ENCODE measurements at regions not wholly inside any gene's neighbourhood (a gene's known extent, or its start where the extent isn't known, plus 50 kb on each side); places are given as distances from the start of the nearest gene placed in this dataset.
A peak's percentile ranks its signal among the peaks of the same experiment; 100 is the strongest.

DNA sequence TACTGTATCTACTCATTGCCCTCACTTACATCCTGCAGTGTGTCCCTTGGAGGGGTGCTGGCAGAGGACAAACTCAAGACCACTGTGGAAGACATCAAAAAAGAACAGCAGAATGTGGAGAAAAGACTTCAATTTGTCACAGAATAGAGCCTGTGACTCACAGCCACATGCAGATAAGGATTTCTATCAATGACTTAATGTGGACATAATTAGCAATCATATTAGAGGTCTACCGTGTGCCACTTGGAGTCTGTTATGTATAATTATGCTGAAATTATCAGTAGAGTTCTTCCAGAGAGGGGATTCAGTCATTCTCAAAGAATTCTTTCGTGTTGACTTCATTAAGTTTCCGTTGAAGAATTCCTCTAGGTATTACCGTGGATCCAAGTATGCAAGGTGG is 473.5 kb downstream of the MIAT start:
- Histone ChIP-seq H3K9me3 (ENCODE audit: low read depth) (no peaks in the 10 kb centered on the region), H3K36me3 (no peaks in the 10 kb centered on the region), H3K27me3 (peaks cover 7% of the 10 kb centered on the region), H3K27ac (no peak overlapping the region), H3K4me1 (ENCODE audit: low read depth) (peaks cover 19% of the 10 kb centered on the region), H3K4me3 (no peak overlapping the region)
- no peak for DNase-seq (ENCODE audit: low read depth in 1 of 2, low spot score in 1 of 2)
- TF ChIP-seq, protein P1, sequence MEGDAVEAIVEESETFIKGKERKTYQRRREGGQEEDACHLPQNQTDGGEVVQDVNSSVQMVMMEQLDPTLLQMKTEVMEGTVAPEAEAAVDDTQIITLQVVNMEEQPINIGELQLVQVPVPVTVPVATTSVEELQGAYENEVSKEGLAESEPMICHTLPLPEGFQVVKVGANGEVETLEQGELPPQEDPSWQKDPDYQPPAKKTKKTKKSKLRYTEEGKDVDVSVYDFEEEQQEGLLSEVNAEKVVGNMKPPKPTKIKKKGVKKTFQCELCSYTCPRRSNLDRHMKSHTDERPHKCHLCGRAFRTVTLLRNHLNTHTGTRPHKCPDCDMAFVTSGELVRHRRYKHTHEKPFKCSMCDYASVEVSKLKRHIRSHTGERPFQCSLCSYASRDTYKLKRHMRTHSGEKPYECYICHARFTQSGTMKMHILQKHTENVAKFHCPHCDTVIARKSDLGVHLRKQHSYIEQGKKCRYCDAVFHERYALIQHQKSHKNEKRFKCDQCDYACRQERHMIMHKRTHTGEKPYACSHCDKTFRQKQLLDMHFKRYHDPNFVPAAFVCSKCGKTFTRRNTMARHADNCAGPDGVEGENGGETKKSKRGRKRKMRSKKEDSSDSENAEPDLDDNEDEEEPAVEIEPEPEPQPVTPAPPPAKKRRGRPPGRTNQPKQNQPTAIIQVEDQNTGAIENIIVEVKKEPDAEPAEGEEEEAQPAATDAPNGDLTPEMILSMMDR (IDR thresholded peaks at IDR 0.05; ENCODE audit: low read depth, low read length): no peak

DNA sequence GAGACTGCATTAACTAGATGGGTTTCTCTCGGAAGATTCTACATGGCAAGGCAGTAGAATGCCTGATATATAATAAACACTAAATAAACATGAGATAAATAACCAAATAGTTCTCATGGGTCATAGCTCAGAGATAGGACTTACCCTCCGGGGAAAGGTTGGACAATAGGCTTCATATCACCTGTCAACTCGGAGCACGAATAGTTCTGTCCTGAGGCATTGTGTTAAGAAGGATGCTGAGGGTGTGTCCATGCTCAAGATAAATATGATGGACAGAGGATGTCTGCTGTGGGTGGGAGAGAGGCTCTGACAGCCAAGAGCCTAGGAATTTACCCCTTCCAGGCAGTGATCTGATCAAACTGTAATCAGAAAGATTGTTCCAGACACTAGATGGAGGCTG is 474.0 kb downstream of the MIAT start:
- H3K9me3 ChIP-seq (ENCODE audit: low read depth): no peaks in the 10 kb centered on the region
- TF ChIP-seq, protein P1 (IDR thresholded peaks at IDR 0.05; ENCODE audit: low read depth, low read length): no peak
- H3K36me3 ChIP-seq: no peaks in the 10 kb centered on the region
- H3K4me1 ChIP-seq (ENCODE audit: low read depth): peaks cover 19% of the 10 kb centered on the region
- peaks cover 5% of the 10 kb centered on the region for H3K27me3 ChIP-seq
- no peak overlapping the region for H3K27ac ChIP-seq
- DNase-seq (ENCODE audit: low read depth in 1 of 2, low spot score in 1 of 2): no peak
- no peak overlapping the region for H3K4me3 ChIP-seq

DNA sequence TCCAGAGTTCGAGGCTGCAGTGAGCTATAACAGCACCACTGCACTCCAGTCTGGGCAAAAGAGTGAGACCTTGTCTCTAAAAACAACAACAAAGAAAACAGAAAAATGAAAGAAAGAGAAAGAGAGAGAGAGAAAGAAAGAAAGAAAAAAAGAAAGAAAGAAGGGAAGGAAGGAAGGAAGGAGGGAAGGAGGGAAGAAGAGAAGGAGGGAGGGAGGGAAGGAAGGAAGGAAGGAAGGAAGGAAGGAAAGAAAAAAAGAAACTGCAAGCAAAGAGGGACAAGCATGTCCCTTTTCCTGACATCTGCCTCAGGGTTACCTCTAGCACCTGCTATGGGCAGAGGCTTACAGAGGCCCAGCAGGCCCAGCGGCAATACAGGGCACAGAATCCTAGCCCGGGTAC is 475.0 kb downstream of the MIAT start:
- Histone ChIP-seq H3K27me3 (no peaks in the 10 kb centered on the region), H3K36me3 (no peaks in the 10 kb centered on the region), H3K9me3 (ENCODE audit: low read depth) (no peaks in the 10 kb centered on the region), H3K4me3 (no peak overlapping the region), H3K27ac (no peak overlapping the region), H3K4me1 (ENCODE audit: low read depth) (peaks cover 19% of the 10 kb centered on the region)
- no peak for DNase-seq (ENCODE audit: low read depth in 1 of 2, low spot score in 1 of 2)
- TF ChIP-seq, protein P1 (IDR thresholded peaks at IDR 0.05; ENCODE audit: low read depth, low read length): no peak

DNA sequence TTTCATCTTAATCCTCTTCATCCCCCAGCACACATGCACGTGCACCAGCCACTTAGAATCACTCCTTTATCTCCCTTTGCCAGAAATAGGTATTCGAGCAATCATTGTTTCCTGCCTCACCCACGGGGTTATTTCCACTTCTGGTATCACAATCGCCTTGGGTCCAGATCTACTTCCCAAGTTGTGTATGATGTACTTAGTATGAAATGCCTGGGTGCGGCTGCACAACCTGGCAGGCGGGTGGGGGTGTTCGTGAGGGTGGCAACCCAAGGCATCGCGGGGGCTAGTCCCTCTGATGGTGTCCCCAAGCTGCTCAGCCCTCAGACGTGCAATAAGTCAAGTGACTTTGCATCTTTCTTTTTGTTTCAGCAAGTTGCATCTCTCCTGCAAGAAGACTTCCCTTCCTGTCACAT is 475.6 kb downstream of the MIAT start:
- no peak overlapping the region for H3K27ac ChIP-seq
- TF ChIP-seq, protein P1 (IDR thresholded peaks at IDR 0.05; ENCODE audit: low read depth, low read length): no peak

DNA sequence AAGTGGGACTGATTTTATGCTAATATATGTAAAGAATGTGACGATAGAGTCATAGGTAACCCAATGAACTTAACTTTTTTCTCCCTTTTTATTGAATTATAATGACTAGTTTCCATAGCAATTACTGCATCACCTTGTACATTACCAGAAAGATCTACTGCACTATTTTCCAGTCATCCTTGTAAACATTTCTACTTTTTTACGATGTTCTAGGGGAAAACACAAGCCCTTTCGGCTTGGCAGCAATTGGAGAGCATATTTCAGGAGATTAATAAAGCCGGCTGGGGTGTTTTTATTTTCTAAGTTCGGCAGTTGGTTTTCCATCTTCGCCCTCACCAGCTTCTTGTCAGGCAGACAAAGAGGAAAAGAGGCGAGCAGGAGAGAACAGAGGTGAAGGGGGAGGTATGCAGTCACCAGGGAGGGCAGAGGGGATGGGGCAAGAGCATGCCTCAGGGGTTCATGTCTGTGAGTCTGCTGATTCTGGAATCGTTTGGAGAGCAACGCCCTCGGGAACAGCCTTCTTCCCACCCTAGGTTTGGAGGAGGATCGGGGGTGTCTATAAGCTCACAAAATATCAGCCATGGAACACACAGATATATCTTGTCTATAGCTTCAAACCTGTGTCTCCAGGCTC is 476.4 kb downstream of the MIAT start:
- H3K27me3 ChIP-seq: no peaks in the 10 kb centered on the region
- H3K9me3 ChIP-seq (ENCODE audit: low read depth): no peaks in the 10 kb centered on the region
- TF ChIP-seq, protein P1 (IDR thresholded peaks at IDR 0.05; ENCODE audit: low read depth, low read length): no peak
- H3K4me1 ChIP-seq (ENCODE audit: low read depth): peaks cover 9% of the 10 kb centered on the region
- no peaks in the 10 kb centered on the region for H3K36me3 ChIP-seq
- no peak overlapping the region for H3K4me3 ChIP-seq
- H3K27ac ChIP-seq: no peak overlapping the region
- DNase-seq (ENCODE audit: low read depth in 1 of 2, low spot score in 1 of 2): no peak

More for the DNA sequence above, 475.6 kb downstream of the MIAT start:
- Histone ChIP-seq H3K4me3 (no peak overlapping the region), H3K4me1 (ENCODE audit: low read depth) (peaks cover 17% of the 10 kb centered on the region), H3K36me3 (no peaks in the 10 kb centered on the region), H3K9me3 (ENCODE audit: low read depth) (no peaks in the 10 kb centered on the region), H3K27me3 (no peaks in the 10 kb centered on the region)
- DNase-seq (ENCODE audit: low read depth in 1 of 2, low spot score in 1 of 2): peak in 1 of 2 donors; percentile 24

Measured in cardiac muscle cell (in vitro differentiated cells and primary cell).